NB4 (cell line): ENCODE measurements at regions not wholly inside any gene's neighbourhood (a gene's known extent, or its start where the extent isn't known, plus 50 kb on each side); places are given as distances from the start of the nearest gene placed in this dataset.

Source experiments
- DNase-seq: peaks from one replicate; pipeline ENCODE4 v3.0.0; 2010; ENCODE audit warnings: low read depth
- H3K4me3 ChIP-seq: one replicate; pipeline ENCODE4 v1.5.1; 2011; ENCODE audit warnings: mild to moderate bottlenecking, low read depth, low read length, moderate library complexity
- MYC ChIP-seq: IDR thresholded peaks from 2 replicates; pipeline ENCODE4 v1.6.1; 2011; ENCODE audit warnings: low read depth, low read length
- POLR2A ChIP-seq: IDR thresholded peaks from 2 replicates; pipeline ENCODE4 v1.6.1; 2011; ENCODE audit warnings: mild to moderate bottlenecking; ENCODE audit not compliant: insufficient read length; ENCODE audit errors: extremely low read depth
- TF ChIP-seq, protein P1 (sequence below): IDR thresholded peaks from 2 replicates; pipeline ENCODE4 v1.6.1; 2011; ENCODE audit warnings: low read depth, low read length
- TF ChIP-seq, protein P2 (sequence below): IDR thresholded peaks from one replicate; pipeline ENCODE4 v1.5.1; 2012; ENCODE audit warnings: low read depth, low read length

DNA sequence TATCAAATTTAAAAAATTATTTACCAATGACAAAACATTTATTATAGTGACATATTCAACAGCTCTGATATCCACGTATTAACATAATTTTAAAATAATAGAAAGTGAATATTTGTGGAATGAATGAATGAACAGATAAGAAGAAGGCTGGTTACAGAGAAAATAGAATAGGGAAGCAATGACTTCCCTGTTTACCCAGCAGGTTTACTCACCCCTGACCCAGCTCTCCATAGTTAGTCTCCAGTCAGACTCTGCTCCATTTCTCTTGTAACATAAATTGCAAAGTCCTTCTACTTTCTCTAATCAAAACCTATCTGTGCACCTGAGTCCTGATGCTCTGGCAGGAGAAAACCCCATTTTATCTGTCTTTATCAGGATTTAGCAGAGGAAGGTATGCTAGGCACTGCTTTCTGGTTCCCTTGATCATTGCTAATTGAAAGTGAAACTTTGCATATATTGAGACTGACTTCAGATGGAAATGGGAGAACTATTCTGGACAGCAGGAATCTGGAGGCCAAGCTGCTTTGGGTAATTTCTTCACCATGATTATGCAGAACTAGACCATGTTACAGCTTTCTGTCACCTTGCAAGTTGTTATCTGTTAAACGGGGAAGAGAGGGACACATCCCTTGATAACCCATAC, 363.0 kb downstream of the FAT4 start:
- no peak overlapping the region for H3K4me3 ChIP-seq
- no peak for DNase-seq
- TF ChIP-seq, protein P1, sequence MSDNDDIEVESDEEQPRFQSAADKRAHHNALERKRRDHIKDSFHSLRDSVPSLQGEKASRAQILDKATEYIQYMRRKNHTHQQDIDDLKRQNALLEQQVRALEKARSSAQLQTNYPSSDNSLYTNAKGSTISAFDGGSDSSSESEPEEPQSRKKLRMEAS: no peak
- TF ChIP-seq, protein P2, sequence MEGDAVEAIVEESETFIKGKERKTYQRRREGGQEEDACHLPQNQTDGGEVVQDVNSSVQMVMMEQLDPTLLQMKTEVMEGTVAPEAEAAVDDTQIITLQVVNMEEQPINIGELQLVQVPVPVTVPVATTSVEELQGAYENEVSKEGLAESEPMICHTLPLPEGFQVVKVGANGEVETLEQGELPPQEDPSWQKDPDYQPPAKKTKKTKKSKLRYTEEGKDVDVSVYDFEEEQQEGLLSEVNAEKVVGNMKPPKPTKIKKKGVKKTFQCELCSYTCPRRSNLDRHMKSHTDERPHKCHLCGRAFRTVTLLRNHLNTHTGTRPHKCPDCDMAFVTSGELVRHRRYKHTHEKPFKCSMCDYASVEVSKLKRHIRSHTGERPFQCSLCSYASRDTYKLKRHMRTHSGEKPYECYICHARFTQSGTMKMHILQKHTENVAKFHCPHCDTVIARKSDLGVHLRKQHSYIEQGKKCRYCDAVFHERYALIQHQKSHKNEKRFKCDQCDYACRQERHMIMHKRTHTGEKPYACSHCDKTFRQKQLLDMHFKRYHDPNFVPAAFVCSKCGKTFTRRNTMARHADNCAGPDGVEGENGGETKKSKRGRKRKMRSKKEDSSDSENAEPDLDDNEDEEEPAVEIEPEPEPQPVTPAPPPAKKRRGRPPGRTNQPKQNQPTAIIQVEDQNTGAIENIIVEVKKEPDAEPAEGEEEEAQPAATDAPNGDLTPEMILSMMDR: no peak
- TF ChIP-seq POLR2A (no peak), MYC (no peak)

DNA sequence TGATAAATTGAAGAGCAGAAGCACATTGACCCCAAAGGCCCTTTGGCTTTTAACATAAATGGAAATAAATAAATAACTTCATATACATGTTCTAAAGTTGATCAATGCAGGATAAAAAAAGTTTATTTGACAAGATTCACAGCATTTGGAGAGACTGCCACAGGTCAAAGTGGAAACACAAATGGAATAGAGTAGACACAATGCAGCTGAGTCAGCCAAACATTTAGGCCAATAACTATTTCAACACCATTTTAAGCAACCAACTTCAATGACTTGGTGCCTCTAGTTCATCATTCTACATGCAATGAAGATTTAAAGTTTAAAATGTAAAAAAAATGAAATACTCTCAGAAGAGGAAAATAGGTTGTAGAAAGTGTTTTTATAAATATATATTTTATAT, 365.2 kb downstream of the FAT4 start:
- DNase-seq: no peak
- H3K4me3 ChIP-seq: no peak overlapping the region
- TF ChIP-seq POLR2A: no peak
- TF ChIP-seq, protein P2: no peak
- TF ChIP-seq MYC: no peak
- TF ChIP-seq, protein P1: no peak

DNA sequence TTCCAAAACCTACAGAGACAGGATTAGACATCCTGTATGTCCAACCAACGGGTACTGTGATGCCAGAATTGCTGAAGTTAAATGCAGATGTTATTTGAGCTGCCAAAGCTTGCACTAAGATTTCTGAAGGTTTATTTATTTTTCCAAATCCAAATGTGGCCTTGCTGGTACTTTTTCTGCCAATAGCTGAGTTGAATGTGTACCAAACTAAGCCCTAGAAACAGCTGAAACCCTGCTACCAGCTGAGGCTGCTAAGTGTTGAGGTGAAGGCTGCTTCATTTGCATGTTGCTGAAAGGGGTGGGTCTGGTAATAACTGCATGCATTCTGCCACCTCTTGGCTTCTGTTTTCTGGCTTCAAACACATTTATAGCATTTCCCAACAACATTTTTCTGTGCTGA, 366.5 kb downstream of the FAT4 start:
- TF ChIP-seq, protein P2: no peak
- TF ChIP-seq, protein P1: no peak
- TF ChIP-seq POLR2A (no peak), MYC (no peak)
- no peak for DNase-seq
- no peak overlapping the region for H3K4me3 ChIP-seq

DNA sequence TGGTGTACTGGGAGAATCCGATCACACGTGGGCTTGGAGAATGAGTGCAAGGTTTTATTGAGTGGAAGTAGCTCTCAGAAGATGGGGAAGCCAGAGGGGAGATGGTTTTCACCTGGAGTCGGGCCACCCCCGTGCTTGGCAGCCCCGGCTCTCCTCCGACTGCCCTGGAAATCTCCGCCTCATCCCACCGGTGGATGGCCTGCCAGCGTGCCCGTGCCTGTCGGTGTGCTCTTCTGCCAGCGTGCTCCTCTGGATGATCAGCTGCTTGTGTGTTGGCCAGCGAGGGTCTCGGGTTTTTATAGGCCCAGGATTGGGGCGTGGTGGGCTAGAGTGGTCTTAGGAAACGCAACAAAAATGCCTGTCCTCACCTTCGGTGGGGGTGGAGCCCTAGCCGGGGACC, 368.0 kb downstream of the FAT4 start:
- no peak for DNase-seq
- TF ChIP-seq, protein P2: no peak
- no peak for TF ChIP-seq POLR2A
- H3K4me3 ChIP-seq: no peak overlapping the region

DNA sequence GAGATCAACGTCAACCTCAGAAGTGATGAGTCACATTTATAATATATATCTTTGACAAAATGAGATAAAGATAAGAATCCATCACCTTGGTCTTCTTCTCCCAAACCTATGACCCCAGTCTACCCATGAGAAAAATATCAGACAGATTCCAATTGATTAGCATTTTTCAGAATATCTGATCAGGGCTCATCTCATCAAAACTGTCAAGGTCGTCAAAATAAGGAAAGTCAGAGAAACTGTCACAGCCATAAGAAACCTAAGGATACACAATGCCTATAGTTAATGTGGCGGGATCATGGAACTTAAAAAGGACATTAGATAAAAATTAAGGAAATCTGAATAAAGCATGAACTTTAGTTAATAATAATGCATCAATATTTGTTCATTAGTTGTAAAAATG, 374.1 kb downstream of the FAT4 start:
- TF ChIP-seq POLR2A (no peak), MYC (no peak)
- TF ChIP-seq, protein P1: no peak
- TF ChIP-seq, protein P2: no peak
- no peak overlapping the region for H3K4me3 ChIP-seq
- DNase-seq: no peak

DNA sequence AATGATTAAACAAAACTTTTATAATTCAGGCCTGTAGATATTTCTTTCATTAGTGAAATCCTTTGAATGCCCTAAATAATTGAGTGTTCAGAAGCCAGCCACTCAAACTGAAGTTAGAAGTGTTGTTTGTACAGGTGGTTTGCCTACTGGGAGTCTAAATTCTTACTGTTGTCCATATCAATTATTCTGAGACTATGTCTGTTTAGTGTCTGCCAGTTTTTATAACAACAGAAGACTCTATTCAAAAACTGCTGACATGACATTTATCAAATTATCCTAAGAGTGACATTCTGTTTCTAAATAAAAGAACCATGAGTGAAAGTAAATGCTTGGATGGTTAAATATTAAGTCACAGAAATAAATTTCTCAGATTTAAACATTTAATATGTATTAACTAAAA, 375.1 kb downstream of the FAT4 start:
- no peak overlapping the region for H3K4me3 ChIP-seq
- no peak for TF ChIP-seq POLR2A
- TF ChIP-seq, protein P2: no peak
- no peak for TF ChIP-seq MYC
- TF ChIP-seq, protein P1: no peak
- no peak for DNase-seq
